ENCODE measurements at regions not wholly inside any gene's neighbourhood (a gene's known extent, or its start where the extent isn't known, plus 50 kb on each side); places are given as distances from the start of the nearest gene placed in this dataset.

DNA sequence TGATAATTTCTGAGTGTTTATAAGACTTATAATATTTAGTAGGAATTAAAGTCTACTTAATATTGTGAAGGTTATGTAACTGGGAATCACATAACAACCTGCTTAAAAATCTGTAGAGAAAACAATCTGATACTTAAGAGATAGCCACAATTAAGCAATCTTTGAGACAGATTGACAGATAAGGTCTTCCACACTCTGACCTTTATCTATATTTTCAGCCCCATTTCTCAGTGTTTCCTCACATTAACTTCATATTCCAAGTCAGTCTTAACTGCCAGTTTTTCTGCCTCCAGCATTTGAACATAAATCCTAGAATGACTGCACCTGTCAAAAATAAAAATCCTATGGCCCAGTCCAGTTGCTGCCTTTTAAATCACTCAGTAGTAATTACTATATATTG lies 423.2 kb downstream of the PYDC2 start:
- TF ChIP-seq, protein P1, sequence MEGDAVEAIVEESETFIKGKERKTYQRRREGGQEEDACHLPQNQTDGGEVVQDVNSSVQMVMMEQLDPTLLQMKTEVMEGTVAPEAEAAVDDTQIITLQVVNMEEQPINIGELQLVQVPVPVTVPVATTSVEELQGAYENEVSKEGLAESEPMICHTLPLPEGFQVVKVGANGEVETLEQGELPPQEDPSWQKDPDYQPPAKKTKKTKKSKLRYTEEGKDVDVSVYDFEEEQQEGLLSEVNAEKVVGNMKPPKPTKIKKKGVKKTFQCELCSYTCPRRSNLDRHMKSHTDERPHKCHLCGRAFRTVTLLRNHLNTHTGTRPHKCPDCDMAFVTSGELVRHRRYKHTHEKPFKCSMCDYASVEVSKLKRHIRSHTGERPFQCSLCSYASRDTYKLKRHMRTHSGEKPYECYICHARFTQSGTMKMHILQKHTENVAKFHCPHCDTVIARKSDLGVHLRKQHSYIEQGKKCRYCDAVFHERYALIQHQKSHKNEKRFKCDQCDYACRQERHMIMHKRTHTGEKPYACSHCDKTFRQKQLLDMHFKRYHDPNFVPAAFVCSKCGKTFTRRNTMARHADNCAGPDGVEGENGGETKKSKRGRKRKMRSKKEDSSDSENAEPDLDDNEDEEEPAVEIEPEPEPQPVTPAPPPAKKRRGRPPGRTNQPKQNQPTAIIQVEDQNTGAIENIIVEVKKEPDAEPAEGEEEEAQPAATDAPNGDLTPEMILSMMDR (IDR thresholded peaks at IDR 0.05; ENCODE audit: low read depth, low read length, missing input control) = no peak
- TF ChIP-seq GABPA (IDR thresholded peaks at IDR 0.05 in 1 of 2, conservative IDR thresholded peaks at IDR 0.05 in 1 of 2) (no peak), SP1 (IDR thresholded peaks at IDR 0.05) (no peak), JUND (IDR thresholded peaks at IDR 0.05) (no peak), HNF4A (conservative IDR thresholded peaks at IDR 0.05) (no peak)
- TF ChIP-seq, protein P2, sequence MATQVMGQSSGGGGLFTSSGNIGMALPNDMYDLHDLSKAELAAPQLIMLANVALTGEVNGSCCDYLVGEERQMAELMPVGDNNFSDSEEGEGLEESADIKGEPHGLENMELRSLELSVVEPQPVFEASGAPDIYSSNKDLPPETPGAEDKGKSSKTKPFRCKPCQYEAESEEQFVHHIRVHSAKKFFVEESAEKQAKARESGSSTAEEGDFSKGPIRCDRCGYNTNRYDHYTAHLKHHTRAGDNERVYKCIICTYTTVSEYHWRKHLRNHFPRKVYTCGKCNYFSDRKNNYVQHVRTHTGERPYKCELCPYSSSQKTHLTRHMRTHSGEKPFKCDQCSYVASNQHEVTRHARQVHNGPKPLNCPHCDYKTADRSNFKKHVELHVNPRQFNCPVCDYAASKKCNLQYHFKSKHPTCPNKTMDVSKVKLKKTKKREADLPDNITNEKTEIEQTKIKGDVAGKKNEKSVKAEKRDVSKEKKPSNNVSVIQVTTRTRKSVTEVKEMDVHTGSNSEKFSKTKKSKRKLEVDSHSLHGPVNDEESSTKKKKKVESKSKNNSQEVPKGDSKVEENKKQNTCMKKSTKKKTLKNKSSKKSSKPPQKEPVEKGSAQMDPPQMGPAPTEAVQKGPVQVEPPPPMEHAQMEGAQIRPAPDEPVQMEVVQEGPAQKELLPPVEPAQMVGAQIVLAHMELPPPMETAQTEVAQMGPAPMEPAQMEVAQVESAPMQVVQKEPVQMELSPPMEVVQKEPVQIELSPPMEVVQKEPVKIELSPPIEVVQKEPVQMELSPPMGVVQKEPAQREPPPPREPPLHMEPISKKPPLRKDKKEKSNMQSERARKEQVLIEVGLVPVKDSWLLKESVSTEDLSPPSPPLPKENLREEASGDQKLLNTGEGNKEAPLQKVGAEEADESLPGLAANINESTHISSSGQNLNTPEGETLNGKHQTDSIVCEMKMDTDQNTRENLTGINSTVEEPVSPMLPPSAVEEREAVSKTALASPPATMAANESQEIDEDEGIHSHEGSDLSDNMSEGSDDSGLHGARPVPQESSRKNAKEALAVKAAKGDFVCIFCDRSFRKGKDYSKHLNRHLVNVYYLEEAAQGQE (IDR thresholded peaks at IDR 0.05) = no peak
- TF ChIP-seq, protein P3, sequence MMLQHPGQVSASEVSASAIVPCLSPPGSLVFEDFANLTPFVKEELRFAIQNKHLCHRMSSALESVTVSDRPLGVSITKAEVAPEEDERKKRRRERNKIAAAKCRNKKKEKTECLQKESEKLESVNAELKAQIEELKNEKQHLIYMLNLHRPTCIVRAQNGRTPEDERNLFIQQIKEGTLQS (IDR thresholded peaks at IDR 0.05) = no peak
- TF ChIP-seq, protein P4, sequence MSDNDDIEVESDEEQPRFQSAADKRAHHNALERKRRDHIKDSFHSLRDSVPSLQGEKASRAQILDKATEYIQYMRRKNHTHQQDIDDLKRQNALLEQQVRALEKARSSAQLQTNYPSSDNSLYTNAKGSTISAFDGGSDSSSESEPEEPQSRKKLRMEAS (IDR thresholded peaks at IDR 0.05) = no peak

Measured in liver (tissue), 3 donors.